ENCODE measurements at regions not wholly inside any gene's neighbourhood (a gene's known extent, or its start where the extent isn't known, plus 50 kb on each side); places are given as distances from the start of the nearest gene placed in this dataset.

DNA sequence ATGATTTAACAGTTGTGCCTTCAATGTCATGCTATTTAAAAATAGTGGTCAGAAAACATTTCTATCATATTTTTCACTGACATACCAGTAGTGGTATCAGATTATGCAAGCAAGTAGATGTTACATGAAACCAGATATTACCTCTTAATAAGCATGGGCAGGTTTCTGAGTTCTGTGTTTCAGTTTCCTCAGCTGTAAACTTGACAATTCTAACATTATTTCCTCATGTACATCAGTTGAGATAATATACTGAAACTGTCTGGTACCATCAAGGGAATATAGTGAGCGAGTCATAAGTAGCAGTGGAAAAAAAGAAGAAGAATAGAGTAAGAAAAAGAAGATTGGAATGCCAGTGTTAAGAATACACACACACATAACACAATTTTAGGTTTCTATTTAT lies 477.9 kb upstream of the MANEA start:
- ChIA-PET CTCF (no interaction called here), POLR2A (no interaction called here)
- no peak for TF ChIP-seq CTCF (IDR thresholded peaks at IDR 0.05; ENCODE audit: control extremely low read depth, extremely low read depth, low read depth, missing control alignments)
- no peak for DNase-seq (ENCODE audit: extremely low spot score)

- CTCF ChIA-PET = no interaction called here
- no peak for DNase-seq (ENCODE audit: extremely low spot score)
- TF ChIP-seq CTCF (IDR thresholded peaks at IDR 0.05; ENCODE audit: control extremely low read depth, extremely low read depth, low read depth, missing control alignments) = no peak
- POLR2A ChIA-PET = no interaction called here
These were observed 468.1 kb upstream of the MANEA start for GRCh38 chr6:95109212-95109611.

- ChIA-PET CTCF (interaction anchor here (1.4 kb wide), 1 partner anchor 20 kb away, joined by 4 read pairs; no protein-coding TSS in a partner anchor), POLR2A (no interaction called here)
- TF ChIP-seq CTCF (IDR thresholded peaks at IDR 0.05; ENCODE audit: control extremely low read depth, extremely low read depth, low read depth, missing control alignments) = no peak
- DNase-seq (ENCODE audit: extremely low spot score) = no peak
These were observed 466.6 kb upstream of the MANEA start for GRCh38 chr6:95110767-95111166.

DNA sequence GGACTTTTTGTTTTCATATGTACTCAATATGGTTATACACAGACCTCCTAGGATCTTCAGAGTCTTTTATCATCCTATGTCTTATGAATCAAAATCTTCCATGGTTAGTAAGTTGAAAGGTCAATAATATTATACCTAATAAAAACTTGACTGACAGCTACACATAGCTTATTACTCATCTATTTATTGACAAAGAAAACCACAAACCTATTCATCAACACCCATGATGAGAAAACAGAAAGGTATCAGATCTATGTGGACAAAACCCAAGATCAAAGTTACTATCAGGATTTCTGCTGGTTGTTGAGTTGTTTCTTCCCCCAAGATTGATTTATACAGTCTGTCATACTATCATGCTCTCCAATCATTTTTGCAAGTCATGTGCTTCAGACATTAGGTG lies 460.1 kb upstream of the MANEA start:
- no peak for DNase-seq (ENCODE audit: extremely low spot score)
- CTCF ChIA-PET = no interaction called here
- POLR2A ChIA-PET = no interaction called here
- TF ChIP-seq CTCF (IDR thresholded peaks at IDR 0.05; ENCODE audit: control extremely low read depth, extremely low read depth, low read depth, missing control alignments) = no peak

GRCh38 chr6:95119927-95120326 lies 457.4 kb upstream of the MANEA start:
- ChIA-PET POLR2A (no interaction called here), CTCF (interaction anchor here (1.3 kb wide), 1 partner anchor 28 kb away, joined by 3 read pairs; no protein-coding TSS in a partner anchor)
- TF ChIP-seq CTCF (IDR thresholded peaks at IDR 0.05; ENCODE audit: control extremely low read depth, extremely low read depth, low read depth, missing control alignments) = no peak
- DNase-seq (ENCODE audit: extremely low spot score) = no peak

- POLR2A ChIA-PET = no interaction called here
- CTCF ChIA-PET = no interaction called here
- DNase-seq (ENCODE audit: extremely low spot score) = no peak
- TF ChIP-seq CTCF (IDR thresholded peaks at IDR 0.05; ENCODE audit: control extremely low read depth, extremely low read depth, low read depth, missing control alignments) = no peak
These were observed 456.4 kb upstream of the MANEA start for GRCh38 chr6:95120984-95121383.

GRCh38 chr6:95127261-95127660 lies 450.1 kb upstream of the MANEA start:
- ChIA-PET CTCF (no interaction called here), POLR2A (no interaction called here)
- no peak for TF ChIP-seq CTCF (IDR thresholded peaks at IDR 0.05; ENCODE audit: control extremely low read depth, extremely low read depth, low read depth, missing control alignments)
- DNase-seq (ENCODE audit: extremely low spot score) = no peak
